GM20431 (cell line): ENCODE measurements at regions not wholly inside any gene's neighbourhood (a gene's known extent, or its start where the extent isn't known, plus 50 kb on each side); places are given as distances from the start of the nearest gene placed in this dataset.

Source experiments
- in situ Hi-C: fragments of 300-500 bp; cut with MseI, MboI; formaldehyde crosslinking; loops from one replicate; pipeline ENCODE4 v1.15.0; 2020; ENCODE audit warnings: low sequenced_read_pairs; ENCODE audit not compliant: unreplicated experiment

GRCh38 chr2:63658176-63658968 is 69.6 kb downstream of the MDH1 start:
- in situ Hi-C loops: no loop called here

DNA sequence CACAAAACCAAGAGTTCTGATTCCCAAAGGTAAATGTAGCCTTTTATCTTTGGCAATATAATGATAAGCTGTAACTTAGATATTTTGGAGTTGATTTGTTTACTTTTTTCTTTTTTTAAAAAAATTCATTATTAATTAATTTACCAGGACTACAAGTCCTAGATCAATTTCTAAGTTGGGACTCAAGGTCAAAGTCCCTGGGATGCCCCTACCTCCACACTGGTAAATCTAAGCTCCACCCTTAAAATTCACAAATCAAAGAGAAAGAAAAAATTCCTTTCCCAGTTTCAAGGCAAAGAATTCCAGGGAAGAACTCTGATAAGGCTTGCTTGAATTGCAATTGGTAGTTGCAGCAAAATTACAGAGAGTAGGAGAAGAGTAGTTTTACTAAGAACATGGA is 71.3 kb downstream of the MDH1 start:
- in situ Hi-C loops: no loop called here

DNA sequence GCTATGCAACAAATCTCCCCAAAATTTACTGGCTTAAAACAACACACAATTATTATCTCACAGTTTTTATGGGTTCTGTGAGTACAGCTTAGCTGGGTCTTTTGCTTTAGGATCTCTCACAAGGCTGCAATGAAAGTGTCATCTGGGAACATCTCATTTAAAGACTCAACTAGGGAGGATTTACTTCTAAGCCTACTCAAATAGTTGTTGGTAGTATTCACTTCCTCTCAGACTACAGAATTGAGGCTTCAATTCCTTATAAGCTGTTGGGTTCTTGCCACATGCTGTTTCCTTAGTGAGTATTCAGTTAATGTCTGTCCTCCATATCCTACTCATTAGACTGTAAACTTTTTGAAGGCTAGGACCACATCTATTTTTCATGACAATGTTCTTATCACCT is 72.3 kb downstream of the MDH1 start:
- in situ Hi-C loops: no loop called here

DNA sequence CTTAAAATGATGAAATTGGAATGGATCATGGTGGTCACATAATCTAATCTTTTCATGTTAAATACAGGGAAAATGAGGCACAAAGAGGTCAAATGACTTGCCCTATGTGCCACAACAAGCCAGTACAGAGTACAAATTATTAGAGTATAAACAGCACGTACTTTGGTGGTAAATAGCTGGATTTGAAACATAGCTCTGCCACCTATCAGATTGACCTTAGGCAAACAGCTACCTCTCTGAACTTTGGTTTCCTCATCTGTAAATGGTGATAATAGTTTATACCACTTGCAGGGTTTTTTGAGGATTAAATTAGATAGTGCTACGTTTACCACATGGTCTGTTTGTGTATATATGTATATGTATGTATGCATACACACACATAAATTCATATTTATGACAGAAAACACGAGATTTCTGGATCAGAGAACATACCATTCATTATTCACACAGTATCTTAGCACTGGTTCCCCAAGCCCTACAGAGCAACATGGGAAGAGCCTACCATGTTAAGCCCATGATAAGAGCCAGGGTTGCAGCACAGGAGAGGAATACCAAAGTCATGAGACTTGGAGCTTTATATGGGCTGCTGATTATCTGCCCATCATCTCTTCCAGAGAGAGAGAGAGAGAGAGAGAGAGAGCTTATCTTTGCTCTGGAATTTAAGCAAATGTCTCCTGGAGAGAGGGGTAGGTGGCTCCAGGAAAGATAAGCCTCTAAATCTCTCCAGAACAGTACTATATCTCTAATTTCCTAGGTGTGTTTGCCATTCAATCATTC is 73.5 kb downstream of the MDH1 start:
- in situ Hi-C loops: no loop called here

GRCh38 chr2:63663013-63663864 is 74.5 kb downstream of the MDH1 start:
- in situ Hi-C loops: no loop called here

- in situ Hi-C loops: no loop called here
Measured at GRCh38 chr2:63665091-63665490, 76.3 kb downstream of the MDH1 start.

DNA sequence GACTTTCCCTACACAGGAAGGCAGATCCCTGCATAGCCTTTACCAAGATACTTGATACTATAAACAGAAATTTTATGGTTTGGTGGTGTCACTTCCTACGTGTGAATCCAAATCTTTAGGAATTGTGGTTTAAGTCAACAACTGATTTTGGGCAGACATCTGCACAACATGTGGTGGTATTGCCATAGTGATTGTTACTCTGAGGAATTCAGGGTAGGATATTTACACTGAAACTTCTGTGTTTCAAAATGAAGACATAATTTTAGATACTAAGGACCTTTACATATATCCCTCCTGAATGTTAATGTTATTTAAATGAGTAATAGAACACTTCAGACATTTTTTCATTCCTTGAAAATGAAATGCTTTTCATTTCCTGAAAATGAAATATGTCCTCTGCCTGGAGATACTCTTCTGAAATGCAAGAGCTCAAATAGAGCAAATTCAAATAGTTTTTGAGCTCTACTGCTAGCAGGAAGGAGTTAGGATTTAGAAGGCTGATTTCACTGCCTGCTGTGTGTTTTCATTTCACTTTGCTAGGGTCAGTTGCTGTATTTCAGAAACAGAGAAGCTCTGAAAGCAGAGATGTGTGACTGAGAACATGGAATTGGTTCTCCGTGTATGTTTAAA is 77.2 kb downstream of the MDH1 start:
- in situ Hi-C loops: no loop called here

GRCh38 chr2:63667132-63667700 is 78.5 kb downstream of the MDH1 start:
- in situ Hi-C loops: no loop called here

- in situ Hi-C loops: no loop called here
Measured at GRCh38 chr2:63668000-63668399, 79.2 kb downstream of the MDH1 start.

DNA sequence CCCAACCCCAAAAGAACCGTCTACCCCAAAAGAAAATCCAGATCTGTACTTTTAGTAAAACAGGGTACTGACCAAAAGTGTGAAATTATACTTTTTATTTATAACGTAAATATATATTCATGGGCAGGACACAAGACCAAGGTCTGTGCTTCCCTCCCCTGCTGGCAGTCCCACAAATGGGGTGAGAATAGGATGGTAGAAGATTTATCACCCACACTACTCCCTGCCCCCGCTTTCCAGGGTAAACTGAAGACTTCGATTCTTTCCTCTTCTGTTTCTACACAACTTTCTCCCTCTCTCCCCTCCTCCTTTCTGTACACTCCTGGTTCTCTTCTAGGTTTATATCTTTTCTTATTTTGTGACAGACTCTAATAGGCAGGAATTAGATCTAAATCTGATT is 79.7 kb downstream of the MDH1 start:
- in situ Hi-C loops: no loop called here

- in situ Hi-C loops: no loop called here
Measured at GRCh38 chr2:63669596-63669995, 80.8 kb downstream of the MDH1 start.

- in situ Hi-C loops: no loop called here
Measured at GRCh38 chr2:63673865-63674533, 85.2 kb downstream of the MDH1 start.

DNA sequence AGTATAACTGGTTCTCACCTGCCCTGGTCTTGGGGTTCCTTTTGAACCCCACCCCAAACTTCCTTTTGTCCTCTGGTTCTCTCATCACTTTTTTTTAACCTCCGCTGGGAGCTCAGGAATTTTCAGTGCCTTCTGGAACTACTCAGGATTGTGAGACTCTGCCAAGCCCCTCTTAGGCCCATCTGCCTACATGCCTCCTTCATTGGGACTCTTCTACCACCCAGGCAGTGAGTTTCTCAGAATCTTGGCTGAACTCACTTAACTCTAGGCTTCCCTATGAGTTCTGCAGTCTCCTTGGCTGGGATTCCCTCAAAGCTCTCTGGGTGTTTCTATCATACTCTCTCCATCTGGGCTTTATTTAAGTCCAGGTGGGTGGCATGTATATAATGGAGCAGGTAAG is 86.3 kb downstream of the MDH1 start:
- in situ Hi-C loops: loop anchor here (25.0 kb wide), 1 partner anchor 187 kb away; no protein-coding TSS in a partner anchor

DNA sequence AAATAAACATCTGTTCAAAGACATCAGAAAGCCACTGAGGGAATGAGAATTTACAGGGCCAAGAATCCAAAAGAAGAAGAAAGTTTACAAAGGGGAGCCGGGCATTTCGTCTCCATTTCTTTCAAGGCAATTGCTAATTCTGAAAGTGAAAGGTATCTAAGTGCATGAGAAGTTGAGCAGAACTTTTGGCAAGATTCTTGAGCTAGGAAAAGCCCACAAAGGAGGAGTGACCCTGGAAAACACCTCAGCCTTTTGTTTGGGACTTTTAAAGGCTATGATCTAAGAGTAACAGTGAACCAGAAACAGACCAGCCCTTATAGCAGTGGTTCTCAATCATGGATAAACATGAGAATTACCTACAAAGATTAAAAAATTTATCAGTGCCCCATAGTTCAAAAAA is 87.4 kb downstream of the MDH1 start:
- in situ Hi-C loops: loop anchor here (25.0 kb wide), 1 partner anchor 186 kb away; no protein-coding TSS in a partner anchor

DNA sequence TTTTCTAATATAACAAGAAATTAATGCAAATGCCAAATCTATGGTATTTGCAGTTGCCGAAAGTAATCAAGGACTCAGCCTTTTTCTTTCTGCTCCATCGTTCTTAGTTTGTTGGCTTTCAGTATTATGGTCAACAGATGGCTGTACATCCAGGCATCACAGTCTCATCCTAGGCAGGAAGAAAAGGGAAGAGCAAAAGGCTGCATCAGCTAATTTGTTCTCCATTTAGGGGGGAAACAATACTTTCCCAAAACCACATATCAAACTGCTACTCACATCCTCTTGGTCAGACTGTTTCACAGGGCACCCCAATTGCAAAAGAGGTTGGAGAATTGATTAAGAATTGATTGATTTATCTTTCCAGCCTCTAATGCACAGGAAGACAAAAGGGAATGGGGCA is 89.3 kb downstream of the MDH1 start:
- in situ Hi-C loops: loop anchor here (25.0 kb wide), 1 partner anchor 184 kb away; no protein-coding TSS in a partner anchor

DNA sequence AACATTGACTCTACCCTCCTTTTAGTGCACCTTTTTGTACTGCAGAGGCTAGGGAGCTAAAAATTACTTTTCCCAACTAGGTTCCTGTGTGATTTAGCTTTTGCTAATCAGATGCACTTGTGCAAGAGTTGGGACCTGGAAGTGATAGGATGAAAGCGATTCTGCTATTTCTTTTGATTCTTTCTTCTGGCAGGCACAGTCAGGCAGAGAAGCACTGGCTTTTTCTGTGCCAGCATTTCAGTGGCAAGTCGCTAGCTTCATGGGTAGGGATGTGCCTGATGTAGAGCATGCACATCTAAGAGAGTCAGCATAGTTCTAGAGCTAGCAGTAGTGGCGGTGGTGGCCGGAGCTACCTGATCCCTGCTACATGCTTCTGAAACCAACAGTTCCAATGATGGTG is 89.8 kb downstream of the MDH1 start:
- in situ Hi-C loops: loop anchor here (25.0 kb wide), 1 partner anchor 184 kb away; no protein-coding TSS in a partner anchor

- in situ Hi-C loops: loop anchor here (25.0 kb wide), 1 partner anchor 183 kb away; no protein-coding TSS in a partner anchor
Measured at GRCh38 chr2:63679252-63679855, 90.6 kb downstream of the MDH1 start.

- in situ Hi-C loops: loop anchor here (25.0 kb wide), 1 partner anchor 182 kb away; no protein-coding TSS in a partner anchor
Measured at GRCh38 chr2:63680455-63680854, 91.7 kb downstream of the MDH1 start.
